GM21619 (cell line): ENCODE measurements at regions not wholly inside any gene's neighbourhood (a gene's known extent, or its start where the extent isn't known, plus 50 kb on each side); places are given as distances from the start of the nearest gene placed in this dataset.

Experiments
- ATAC-seq: cut with Tn5 transposase; IDR thresholded peaks from one replicate; pipeline ENCODE4 v1.9.1; 2021; ENCODE audit not compliant: unreplicated experiment

GRCh38 chr20:11845340-11845739 lies 72.4 kb upstream of the BTBD3 start:
- ATAC-seq = no peak

- ATAC-seq = no peak
These were observed 71.6 kb upstream of the BTBD3 start for GRCh38 chr20:11846131-11846530.

- no peak for ATAC-seq
These were observed 69.9 kb upstream of the BTBD3 start for GRCh38 chr20:11847827-11848226.

GRCh38 chr20:11849270-11849915 lies 68.3 kb upstream of the BTBD3 start:
- no peak for ATAC-seq

- no peak for ATAC-seq
These were observed 67.6 kb upstream of the BTBD3 start for GRCh38 chr20:11849976-11850670.

GRCh38 chr20:11850901-11851300 lies 66.8 kb upstream of the BTBD3 start:
- no peak for ATAC-seq

GRCh38 chr20:11851646-11852045 lies 66.0 kb upstream of the BTBD3 start:
- ATAC-seq = no peak

- no peak for ATAC-seq
These were observed 65.5 kb upstream of the BTBD3 start for GRCh38 chr20:11852189-11852588.

- no peak for ATAC-seq
These were observed 64.9 kb upstream of the BTBD3 start for GRCh38 chr20:11852811-11853210.

GRCh38 chr20:11853359-11853758 lies 64.3 kb upstream of the BTBD3 start:
- no peak for ATAC-seq

- no peak for ATAC-seq
These were observed 56.2 kb upstream of the BTBD3 start for GRCh38 chr20:11861479-11861878.

- ATAC-seq = no peak
These were observed 50.3 kb upstream of the BTBD3 start for GRCh38 chr20:11867291-11867919.
